B cell (primary cell): ENCODE measurements at regions not wholly inside any gene's neighbourhood (a gene's known extent, or its start where the extent isn't known, plus 50 kb on each side); places are given as distances from the start of the nearest gene placed in this dataset.

Source experiments
- CTCF ChIP-seq: fragments of 200-600 bp; IDR thresholded peaks from one replicate; pipeline ENCODE4 v1.8.0; 2022; ENCODE audit warnings: antibody characterized with exemption, mild to moderate bottlenecking
- EZH2 ChIP-seq: IDR thresholded peaks from 2 replicates; pipeline ENCODE4 v1.6.1; 2012; ENCODE audit warnings: borderline replicate concordance, low read depth, mild to moderate bottlenecking, moderate library complexity, low read length; ENCODE audit not compliant: insufficient read depth, poor library complexity, severe bottlenecking

- no peak for TF ChIP-seq CTCF
- no peak for TF ChIP-seq EZH2
These were observed 138.3 kb downstream of the MEX3B start for GRCh38 chr15:81907521-81907920.
